Large intestine (tissue), 3 donors: ENCODE measurements at regions not wholly inside any gene's neighbourhood (a gene's known extent, or its start where the extent isn't known, plus 50 kb on each side); places are given as distances from the start of the nearest gene placed in this dataset.
A peak's percentile ranks its signal among the peaks of the same experiment; 100 is the strongest.

Experiments used
- DNase-seq, 2 donors: peaks; one replicate each; pipeline versions ENCODE4 v3.0.0 to v3.0.0-alpha.2; 2013
- H3K27ac ChIP-seq: one replicate; pipeline ENCODE4 v1.5.1; 2013; ENCODE audit warnings: low read length
- H3K27me3 ChIP-seq: 2 replicates; pipeline ENCODE4 v1.6.1; 2013; ENCODE audit warnings: low read length; ENCODE audit not compliant: control insufficient read depth, insufficient read depth
- H3K36me3 ChIP-seq: 2 replicates; pipeline ENCODE4 v1.6.1; 2013; ENCODE audit warnings: low read length; ENCODE audit not compliant: control insufficient read depth, insufficient read depth
- H3K4me1 ChIP-seq: one replicate; pipeline ENCODE4 v1.6.1; 2013; ENCODE audit warnings: low read length; ENCODE audit not compliant: control insufficient read depth, insufficient read depth
- H3K4me3 ChIP-seq: one replicate; pipeline ENCODE4 v1.5.1; 2013; ENCODE audit warnings: low read length
- H3K9me3 ChIP-seq: one replicate; pipeline ENCODE4 v1.6.1; 2013; ENCODE audit warnings: mild to moderate bottlenecking, low read depth, low read length, moderate library complexity; ENCODE audit not compliant: control insufficient read depth
- WGBS: methylation state at CpG from one replicate; pipeline ENCODE4 v1.1.5; 2013; ENCODE audit warnings: low lambda C conversion rate; ENCODE audit not compliant: insufficient coverage; 5-methylcytosine and 5-hydroxymethylcytosine counted together

- Histone ChIP-seq H3K9me3 (peaks cover 5% of the 10 kb centered on the region), H3K4me3 (no peak overlapping the region), H3K27ac (no peak overlapping the region), H3K27me3 (peaks cover 6% of the 10 kb centered on the region), H3K36me3 (no peaks in the 10 kb centered on the region), H3K4me1 (no peaks in the 10 kb centered on the region)
- 100% methylated on average over 2 of the region's 6 CpGs for WGBS
- DNase-seq: no peak
Measured at GRCh38 chr3:150038830-150039229, 68.1 kb upstream of the PFN2 start.

- 82% methylated on average over 1 of the region's 5 CpGs for WGBS
- H3K9me3 ChIP-seq: peaks cover 5% of the 10 kb centered on the region
- no peaks in the 10 kb centered on the region for H3K4me1 ChIP-seq
- H3K27me3 ChIP-seq: peaks cover 6% of the 10 kb centered on the region
- DNase-seq: no peak
- H3K27ac ChIP-seq: no peak overlapping the region
- no peaks in the 10 kb centered on the region for H3K36me3 ChIP-seq
- no peak overlapping the region for H3K4me3 ChIP-seq
Measured at GRCh38 chr3:150036780-150037179, 66.1 kb upstream of the PFN2 start.

GRCh38 chr3:150035910-150036612 lies 65.4 kb upstream of the PFN2 start:
- H3K4me3 ChIP-seq: no peak overlapping the region
- no peak overlapping the region for H3K27ac ChIP-seq
- no peaks in the 10 kb centered on the region for H3K9me3 ChIP-seq
- peaks cover 6% of the 10 kb centered on the region for H3K27me3 ChIP-seq
- H3K36me3 ChIP-seq: no peaks in the 10 kb centered on the region
- DNase-seq: no peak
- 100% methylated on average over 1 of the region's 7 CpGs for WGBS
- H3K4me1 ChIP-seq: no peaks in the 10 kb centered on the region

- H3K4me3 ChIP-seq: no peak overlapping the region
- no peaks in the 10 kb centered on the region for H3K4me1 ChIP-seq
- H3K27me3 ChIP-seq: peaks cover 6% of the 10 kb centered on the region
- no peaks in the 10 kb centered on the region for H3K9me3 ChIP-seq
- no peaks in the 10 kb centered on the region for H3K36me3 ChIP-seq
- no peak for DNase-seq
- 71% methylated on average over 3 of the region's 6 CpGs for WGBS
- no peak overlapping the region for H3K27ac ChIP-seq
Measured at GRCh38 chr3:150035301-150035779, 64.6 kb upstream of the PFN2 start.

- H3K4me1 ChIP-seq: no peaks in the 10 kb centered on the region
- H3K27ac ChIP-seq: no peak overlapping the region
- H3K4me3 ChIP-seq: no peak overlapping the region
- H3K9me3 ChIP-seq: no peaks in the 10 kb centered on the region
- H3K27me3 ChIP-seq: peaks cover 6% of the 10 kb centered on the region
- no peak for DNase-seq
- H3K36me3 ChIP-seq: no peaks in the 10 kb centered on the region
- no CpG with 5 or more reads among the region's 2 CpGs for WGBS
Measured at GRCh38 chr3:150033721-150034120, 63.0 kb upstream of the PFN2 start.

GRCh38 chr3:150030841-150031240 lies 60.1 kb upstream of the PFN2 start:
- WGBS: no CpG with 5 or more reads among the region's 2 CpGs
- Histone ChIP-seq H3K27ac (no peak overlapping the region), H3K27me3 (peaks cover 3% of the 10 kb centered on the region), H3K9me3 (no peaks in the 10 kb centered on the region), H3K36me3 (no peaks in the 10 kb centered on the region), H3K4me3 (no peak overlapping the region), H3K4me1 (no peaks in the 10 kb centered on the region)
- DNase-seq: no peak

- no peaks in the 10 kb centered on the region for H3K4me1 ChIP-seq
- no peaks in the 10 kb centered on the region for H3K27me3 ChIP-seq
- H3K27ac ChIP-seq: no peak overlapping the region
- no peaks in the 10 kb centered on the region for H3K9me3 ChIP-seq
- no CpG with 5 or more reads among the region's 1 CpG for WGBS
- H3K4me3 ChIP-seq: no peak overlapping the region
- H3K36me3 ChIP-seq: no peaks in the 10 kb centered on the region
- no peak for DNase-seq
Measured at GRCh38 chr3:150023239-150023636, 52.5 kb upstream of the PFN2 start.

GRCh38 chr3:150022381-150023238 lies 51.9 kb upstream of the PFN2 start:
- Histone ChIP-seq H3K4me3 (no peak overlapping the region), H3K36me3 (no peaks in the 10 kb centered on the region), H3K9me3 (no peaks in the 10 kb centered on the region), H3K27me3 (no peaks in the 10 kb centered on the region), H3K27ac (no peak overlapping the region), H3K4me1 (no peaks in the 10 kb centered on the region)
- whole genome bisulfite sequencing: 100% methylated on average over 1 of the region's 9 CpGs
- peak; percentile 3 to 9 for DNase-seq

- no peak for DNase-seq
- no peaks in the 10 kb centered on the region for H3K9me3 ChIP-seq
- no peaks in the 10 kb centered on the region for H3K36me3 ChIP-seq
- no peaks in the 10 kb centered on the region for H3K27me3 ChIP-seq
- H3K4me3 ChIP-seq: no peak overlapping the region
- no peaks in the 10 kb centered on the region for H3K4me1 ChIP-seq
- H3K27ac ChIP-seq: no peak overlapping the region
- 100% methylated on average over 1 of the region's 1 CpG for WGBS
Measured at GRCh38 chr3:150020527-150020926, 49.8 kb upstream of the PFN2 start.
